Calu3 (cell line): ENCODE measurements at regions not wholly inside any gene's neighbourhood (a gene's known extent, or its start where the extent isn't known, plus 50 kb on each side); places are given as distances from the start of the nearest gene placed in this dataset.

Experiments used
- BruUV-seq: library from RNA; stranded (reverse); fragments of 400-500 nt; replicated peaks from 2 replicates; lab custom pipeline; 2021; lab: Mats Ljungman, UMichigan
- CTCF ChIA-PET: fragments of 300-600 bp; sonication (Branson Sonifier 250); formaldehyde crosslinking; loops from one replicate; lab custom pipeline; 2022; ENCODE audit warnings: antibody characterized with exemption; lab: Charles Lee
- DNase-seq: peaks from one replicate; pipeline ENCODE4 v3.0.0; 2022
- H3K27ac Mint-ChIP-seq: one replicate; pipeline ENCODE4 v1.8.0; 2022; ENCODE audit warnings: mixed read lengths; ENCODE audit not compliant: unreplicated experiment
- H3K27me3 Mint-ChIP-seq: one replicate; pipeline ENCODE4 v1.8.0; 2022; ENCODE audit warnings: mixed read lengths; ENCODE audit not compliant: unreplicated experiment
- H3K36me3 Mint-ChIP-seq: one replicate; pipeline ENCODE4 v1.8.0; 2022; ENCODE audit warnings: mild to moderate bottlenecking, moderate library complexity, mixed read lengths; ENCODE audit not compliant: insufficient read depth, unreplicated experiment
- H3K4me1 Mint-ChIP-seq: one replicate; pipeline ENCODE4 v1.8.0; 2022; ENCODE audit warnings: mild to moderate bottlenecking, low read depth, mixed read lengths; ENCODE audit not compliant: unreplicated experiment
- H3K4me3 Mint-ChIP-seq: one replicate; pipeline ENCODE4 v1.8.0; 2022; ENCODE audit warnings: mild to moderate bottlenecking, low read depth, moderate library complexity, mixed read lengths; ENCODE audit not compliant: unreplicated experiment
- H3K9me3 Mint-ChIP-seq: one replicate; pipeline ENCODE4 v1.8.0; 2022; ENCODE audit warnings: low read depth, mixed read lengths; ENCODE audit not compliant: unreplicated experiment
- CTCF ChIP-seq: fragments of 200-600 bp; IDR thresholded peaks from one replicate; pipeline ENCODE4 v1.8.0; 2022; ENCODE audit warnings: antibody characterized with exemption; ENCODE audit not compliant: unreplicated experiment
- intact Hi-C: fragments of 100-400 bp; cut with micrococcal nuclease; formaldehyde crosslinking; loops from one replicate; pipeline ENCODE4 v1.10.0; 2022; ENCODE audit not compliant: unreplicated experiment

- no peaks in the 10 kb centered on the region for H3K4me1 Mint-ChIP-seq
- H3K36me3 Mint-ChIP-seq = no peaks in the 10 kb centered on the region
- no peak overlapping the region for H3K4me3 Mint-ChIP-seq
- CTCF ChIA-PET = no interaction called here
- no TSS peak for BruUV-seq
- intact Hi-C loops = no loop called here
- H3K27ac Mint-ChIP-seq = no peak overlapping the region
- no peak for DNase-seq
- TF ChIP-seq CTCF = no peak
- no peaks in the 10 kb centered on the region for H3K27me3 Mint-ChIP-seq
- peaks cover 9% of the 10 kb centered on the region for H3K9me3 Mint-ChIP-seq
These were observed 619.1 kb upstream of the BCHE start for GRCh38 chr3:166456286-166456685.

DNA sequence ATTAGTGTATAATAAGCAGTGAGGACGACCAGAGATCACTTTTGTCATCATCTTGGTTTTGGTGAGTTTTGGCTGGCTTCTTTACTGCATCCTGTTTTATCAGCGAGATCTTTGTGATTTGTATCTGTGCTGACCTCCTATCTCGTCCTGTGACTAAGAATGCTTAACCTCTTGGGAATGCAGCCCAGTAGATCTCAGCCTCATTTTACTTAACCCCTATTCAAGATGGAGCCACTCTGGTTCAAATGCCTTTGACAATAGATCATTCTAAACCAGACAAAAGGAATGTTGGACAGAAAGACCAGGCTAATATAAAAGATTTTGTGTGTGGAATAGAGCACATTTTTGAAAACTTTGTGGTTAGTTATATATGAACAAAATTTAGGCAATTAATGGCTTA, 618.5 kb upstream of the BCHE start:
- CTCF ChIA-PET = no interaction called here
- Mint-ChIP-seq H3K36me3 (no peaks in the 10 kb centered on the region), H3K9me3 (peaks cover 9% of the 10 kb centered on the region), H3K4me3 (no peak overlapping the region), H3K27me3 (no peaks in the 10 kb centered on the region), H3K27ac (no peak overlapping the region), H3K4me1 (no peaks in the 10 kb centered on the region)
- intact Hi-C loops = no loop called here
- no peak for TF ChIP-seq CTCF
- no TSS peak for BruUV-seq
- DNase-seq = no peak

- Mint-ChIP-seq H3K9me3 (peaks cover 7% of the 10 kb centered on the region), H3K27me3 (no peaks in the 10 kb centered on the region), H3K36me3 (no peaks in the 10 kb centered on the region), H3K4me3 (no peak overlapping the region), H3K27ac (no peak overlapping the region), H3K4me1 (no peaks in the 10 kb centered on the region)
- intact Hi-C loops = no loop called here
- no peak for DNase-seq
- no peak for TF ChIP-seq CTCF
- BruUV-seq = no TSS peak
- CTCF ChIA-PET = no interaction called here
These were observed 616.3 kb upstream of the BCHE start for GRCh38 chr3:166453478-166453877.

DNA sequence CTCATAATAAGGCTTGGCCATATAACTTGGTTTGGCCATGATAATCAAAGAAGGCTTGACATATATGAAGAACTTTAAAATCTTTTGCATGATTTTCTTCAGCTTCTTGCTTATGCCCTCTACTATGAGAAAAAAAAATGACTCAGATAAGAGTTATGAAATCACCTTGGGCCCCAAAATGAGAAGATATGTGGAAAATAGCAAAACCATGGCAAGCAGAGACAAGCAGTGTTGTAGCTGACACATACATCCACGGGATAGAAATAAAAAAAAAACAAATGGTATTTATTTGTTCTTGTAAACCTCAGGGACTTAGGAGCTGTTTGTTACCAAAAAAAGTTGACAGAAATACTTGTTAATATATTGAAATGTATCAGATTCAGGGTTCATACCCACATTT, 614.8 kb upstream of the BCHE start:
- intact Hi-C loops = no loop called here
- H3K27ac Mint-ChIP-seq = no peak overlapping the region
- no peak for DNase-seq
- BruUV-seq = no TSS peak
- H3K27me3 Mint-ChIP-seq = no peaks in the 10 kb centered on the region
- no peaks in the 10 kb centered on the region for H3K36me3 Mint-ChIP-seq
- no peak overlapping the region for H3K4me3 Mint-ChIP-seq
- H3K4me1 Mint-ChIP-seq = no peaks in the 10 kb centered on the region
- peaks cover 6% of the 10 kb centered on the region for H3K9me3 Mint-ChIP-seq
- CTCF ChIA-PET = no interaction called here
- no peak for TF ChIP-seq CTCF
